Esophagus (tissue), 2 donors: ENCODE measurements at regions not wholly inside any gene's neighbourhood (a gene's known extent, or its start where the extent isn't known, plus 50 kb on each side); places are given as distances from the start of the nearest gene placed in this dataset.

Experiments used
- H3K27ac ChIP-seq, 2 donors: one replicate each; pipeline ENCODE4 v1.5.1; 2013; ENCODE audit warnings: low read depth in 2 of 2, mild to moderate bottlenecking in 2 of 2, inconsistent platforms in 1 of 2, low read length in 1 of 2, moderate library complexity in 1 of 2
- H3K27me3 ChIP-seq, 2 donors: one replicate each; pipeline ENCODE4 v1.6.1; 2013; ENCODE audit warnings: low read length in 2 of 2, control low read depth in 1 of 2, mild to moderate bottlenecking in 1 of 2; ENCODE audit not compliant: insufficient read depth in 2 of 2, control insufficient read depth in 1 of 2
- H3K36me3 ChIP-seq, 2 donors: one replicate each; pipeline ENCODE4 v1.6.1; 2013; ENCODE audit warnings: low read length in 1 of 2; ENCODE audit not compliant: control insufficient read depth in 2 of 2, insufficient read depth in 2 of 2
- H3K4me1 ChIP-seq, 2 donors: one replicate each; pipeline ENCODE4 v1.6.1; 2013; ENCODE audit warnings: low read length in 1 of 2; ENCODE audit not compliant: control insufficient read depth in 2 of 2, insufficient read depth in 2 of 2
- H3K4me3 ChIP-seq, 2 donors: one replicate each; pipeline ENCODE4 v1.5.1; 2013; ENCODE audit warnings: low read length in 2 of 2, mild to moderate bottlenecking in 2 of 2, low read depth in 1 of 2, moderate library complexity in 1 of 2
- H3K9me3 ChIP-seq, 2 donors: one replicate each; pipeline ENCODE4 v1.6.1; 2013; ENCODE audit warnings: mild to moderate bottlenecking in 2 of 2, low read depth in 1 of 2, low read length in 1 of 2, moderate library complexity in 1 of 2; ENCODE audit not compliant: control insufficient read depth in 2 of 2, insufficient read depth in 1 of 2
- WGBS, 2 donors: extraction: QIAGEN DNeasy Blood & Tissue Kit; methylation state at CpG; one replicate each; pipeline ENCODE4 v1.1.7; 2013; 5-methylcytosine and 5-hydroxymethylcytosine counted together
- donor health status: healthy with polysubstance abuse.
- donor health status: Bipolar disorder and iron deficiency.

DNA sequence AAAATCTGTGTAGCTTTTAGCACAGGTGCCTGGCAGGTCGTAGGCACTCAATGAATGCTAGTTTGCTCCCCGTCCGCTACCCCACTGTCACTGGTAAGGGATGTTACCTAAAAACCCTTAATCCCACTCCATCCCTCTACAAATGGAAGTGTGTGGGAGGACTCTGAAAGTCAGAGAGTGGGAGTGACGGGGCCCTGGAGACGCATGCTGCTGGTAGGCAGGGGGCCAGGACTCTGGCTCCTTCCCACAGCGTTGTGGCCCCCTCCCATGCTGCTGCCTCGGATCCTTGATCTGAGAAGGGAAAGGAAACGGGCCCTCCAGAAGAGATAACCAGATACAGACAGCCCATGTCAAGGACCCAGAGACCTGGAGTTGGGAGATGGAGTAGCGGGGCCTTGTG is 249.3 kb downstream of the HAUS1 start:
- Histone ChIP-seq H3K27me3 (no peaks in the 10 kb centered on the region), H3K27ac (no peak overlapping the region), H3K4me1 (no peaks in the 10 kb centered on the region), H3K4me3 (no peak overlapping the region), H3K36me3 (peaks cover 0 to 2% of the 10 kb centered on the region in 2 donors), H3K9me3 (no peaks in the 10 kb centered on the region)
- 85 to 88% methylated on average over 9 of the region's 9 CpGs for WGBS, 2 donors

DNA sequence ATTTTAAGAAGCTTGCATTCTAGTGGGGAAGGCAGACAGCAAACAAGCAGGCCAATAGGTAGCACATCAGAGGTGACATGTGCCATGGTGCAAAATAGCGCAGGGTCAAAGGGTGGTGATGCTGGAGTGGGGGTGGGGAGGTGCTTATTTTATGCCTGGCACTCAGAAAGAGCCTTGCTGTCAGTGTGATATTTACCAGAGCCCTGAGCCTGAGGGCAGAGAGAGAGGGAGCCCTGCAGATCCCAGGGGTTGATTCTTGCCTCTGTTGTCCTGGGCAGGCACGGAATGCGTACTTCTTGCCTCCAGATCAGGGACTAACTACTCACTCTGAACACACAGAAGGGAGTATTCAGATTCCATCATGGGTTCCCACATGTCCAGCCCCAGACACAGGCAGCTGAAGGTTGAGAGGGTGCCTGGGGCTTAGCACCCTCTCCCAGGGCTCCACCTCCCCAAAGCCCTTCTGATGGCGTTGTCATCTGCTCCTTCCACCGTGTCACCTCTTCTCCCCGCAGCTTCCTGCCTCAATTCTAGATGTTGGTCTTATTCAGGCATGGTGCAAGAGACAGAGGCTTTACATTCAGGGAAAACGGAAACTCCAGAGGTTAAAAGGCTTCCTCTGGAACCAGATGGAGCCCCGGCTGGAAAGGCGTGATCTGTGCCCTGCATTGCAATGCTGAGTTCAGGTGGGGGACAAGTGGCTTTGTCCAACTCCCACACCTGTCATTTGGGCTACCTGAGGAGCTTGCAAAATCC is 252.3 kb downstream of the HAUS1 start:
- H3K4me1 ChIP-seq: no peaks in the 10 kb centered on the region
- peaks cover 0 to 2% of the 10 kb centered on the region in 2 donors for H3K36me3 ChIP-seq
- no peak overlapping the region for H3K27ac ChIP-seq
- no peaks in the 10 kb centered on the region for H3K27me3 ChIP-seq
- 82% methylated on average over 9 of the region's 9 CpGs for WGBS, 2 donors
- H3K9me3 ChIP-seq: peaks cover 0 to 3% of the 10 kb centered on the region in 2 donors
- H3K4me3 ChIP-seq: no peak overlapping the region

- no peak overlapping the region for H3K27ac ChIP-seq
- H3K4me3 ChIP-seq: no peak overlapping the region
- 80 to 97% methylated on average over 4 of the region's 4 CpGs for WGBS, 2 donors
- peaks cover 0 to 3% of the 10 kb centered on the region in 2 donors for H3K9me3 ChIP-seq
- H3K36me3 ChIP-seq: no peaks in the 10 kb centered on the region
- H3K27me3 ChIP-seq: no peaks in the 10 kb centered on the region
- no peaks in the 10 kb centered on the region for H3K4me1 ChIP-seq
Measured at GRCh38 chr18:46360102-46360699, 256.0 kb downstream of the HAUS1 start.

GRCh38 chr18:46360866-46361265 is 256.7 kb downstream of the HAUS1 start:
- H3K4me3 ChIP-seq: no peak overlapping the region
- H3K4me1 ChIP-seq: no peaks in the 10 kb centered on the region
- H3K9me3 ChIP-seq: peaks cover 0 to 3% of the 10 kb centered on the region in 2 donors
- H3K27ac ChIP-seq: no peak overlapping the region
- H3K27me3 ChIP-seq: no peaks in the 10 kb centered on the region
- H3K36me3 ChIP-seq: no peaks in the 10 kb centered on the region
- WGBS, 2 donors: 67 to 70% methylated on average over 3 of the region's 3 CpGs

GRCh38 chr18:46362533-46362932 is 258.3 kb downstream of the HAUS1 start:
- no peak overlapping the region for H3K4me3 ChIP-seq
- H3K4me1 ChIP-seq: no peaks in the 10 kb centered on the region
- WGBS, 2 donors: 78% methylated on average over 4 of the region's 4 CpGs
- no peak overlapping the region for H3K27ac ChIP-seq
- no peaks in the 10 kb centered on the region for H3K36me3 ChIP-seq
- no peaks in the 10 kb centered on the region for H3K27me3 ChIP-seq
- H3K9me3 ChIP-seq: peaks cover 0 to 3% of the 10 kb centered on the region in 2 donors

GRCh38 chr18:46364048-46364447 is 259.9 kb downstream of the HAUS1 start:
- H3K27ac ChIP-seq: no peak overlapping the region
- WGBS, 2 donors: 95% methylated on average over 5 of the region's 5 CpGs
- H3K4me1 ChIP-seq: peaks cover 0 to 2% of the 10 kb centered on the region in 2 donors
- H3K4me3 ChIP-seq: no peak overlapping the region
- H3K9me3 ChIP-seq: peaks cover 0 to 3% of the 10 kb centered on the region in 2 donors
- H3K36me3 ChIP-seq: no peaks in the 10 kb centered on the region
- H3K27me3 ChIP-seq: no peaks in the 10 kb centered on the region

GRCh38 chr18:46366201-46366600 is 262.0 kb downstream of the HAUS1 start:
- Histone ChIP-seq H3K27me3 (no peaks in the 10 kb centered on the region), H3K27ac (no peak overlapping the region), H3K36me3 (no peaks in the 10 kb centered on the region), H3K4me1 (peaks cover 0 to 2% of the 10 kb centered on the region in 2 donors), H3K9me3 (no peaks in the 10 kb centered on the region), H3K4me3 (no peak overlapping the region)
- WGBS, 2 donors: 90 to 93% methylated on average over 4 of the region's 4 CpGs

- Histone ChIP-seq H3K27me3 (no peaks in the 10 kb centered on the region), H3K9me3 (no peaks in the 10 kb centered on the region), H3K4me3 (no peak overlapping the region), H3K27ac (no peak overlapping the region), H3K4me1 (peaks cover 0 to 2% of the 10 kb centered on the region in 2 donors), H3K36me3 (no peaks in the 10 kb centered on the region)
- 47 to 54% methylated on average over 8 of the region's 8 CpGs for WGBS, 2 donors
Measured at GRCh38 chr18:46366751-46367376, 262.7 kb downstream of the HAUS1 start.

DNA sequence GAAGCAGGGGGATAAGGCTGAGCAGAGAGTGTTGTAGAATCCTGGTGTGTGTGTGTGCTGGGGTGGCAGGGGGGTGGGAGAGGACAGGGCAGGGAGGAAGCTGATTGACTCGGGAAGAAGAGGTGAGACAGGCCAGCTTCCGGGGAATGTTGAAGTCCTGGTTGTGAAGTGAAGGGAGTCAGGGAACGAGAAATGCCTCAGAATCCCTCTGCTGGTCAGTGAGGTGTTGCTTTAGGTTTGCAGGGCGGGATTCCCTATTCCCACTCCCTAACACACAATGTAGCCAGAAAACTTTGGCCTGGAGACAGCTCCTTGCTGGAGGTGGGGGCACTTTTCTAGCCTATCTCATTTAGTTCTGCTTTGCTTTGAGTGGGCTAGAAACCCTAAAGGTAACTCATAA is 265.1 kb downstream of the HAUS1 start:
- Histone ChIP-seq H3K36me3 (peaks cover 0 to 1% of the 10 kb centered on the region in 2 donors), H3K27me3 (no peaks in the 10 kb centered on the region), H3K27ac (no peak overlapping the region), H3K4me1 (peaks cover 2% of the 10 kb centered on the region in 2 donors), H3K4me3 (no peak overlapping the region), H3K9me3 (no peaks in the 10 kb centered on the region)
- 81 to 89% methylated on average over 4 of the region's 4 CpGs for WGBS, 2 donors
